HK-2 (cell line): ENCODE measurements at regions not wholly inside any gene's neighbourhood (a gene's known extent, or its start where the extent isn't known, plus 50 kb on each side); places are given as distances from the start of the nearest gene placed in this dataset.
A peak's percentile ranks its signal among the peaks of the same experiment; 100 is the strongest.

ENCODE experiments used
- DNase-seq: peaks from one replicate; pipeline ENCODE4 v3.0.0-alpha.2; 2018; ENCODE audit not compliant: unreplicated experiment

DNA sequence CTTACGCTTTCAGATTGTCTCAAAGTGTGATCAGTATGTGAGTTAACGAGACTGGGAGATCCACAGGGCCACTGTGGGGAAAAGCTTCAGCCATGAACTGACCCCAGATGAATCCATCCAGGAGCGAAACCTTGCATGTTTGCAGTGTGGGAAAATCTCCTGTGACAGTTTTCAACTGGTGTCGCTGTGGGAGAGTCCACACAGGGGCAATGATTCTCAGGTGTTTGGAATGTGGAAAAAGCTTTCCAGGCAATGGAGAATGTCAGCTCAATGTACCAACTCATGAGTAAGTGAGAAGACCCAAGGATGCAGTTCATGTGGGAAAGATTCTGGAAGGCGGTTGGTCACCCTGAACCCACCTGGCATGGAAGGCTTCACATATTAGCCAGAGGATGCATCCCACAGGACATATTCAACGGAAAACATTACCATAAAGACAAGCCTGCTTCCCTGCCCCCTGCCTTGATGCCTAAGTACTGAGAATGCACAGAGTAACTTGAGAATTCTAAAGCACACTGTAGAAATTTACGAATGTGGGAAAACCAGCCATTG lies 204.1 kb upstream of the BMPER start:
- DNase-seq: no peak

DNA sequence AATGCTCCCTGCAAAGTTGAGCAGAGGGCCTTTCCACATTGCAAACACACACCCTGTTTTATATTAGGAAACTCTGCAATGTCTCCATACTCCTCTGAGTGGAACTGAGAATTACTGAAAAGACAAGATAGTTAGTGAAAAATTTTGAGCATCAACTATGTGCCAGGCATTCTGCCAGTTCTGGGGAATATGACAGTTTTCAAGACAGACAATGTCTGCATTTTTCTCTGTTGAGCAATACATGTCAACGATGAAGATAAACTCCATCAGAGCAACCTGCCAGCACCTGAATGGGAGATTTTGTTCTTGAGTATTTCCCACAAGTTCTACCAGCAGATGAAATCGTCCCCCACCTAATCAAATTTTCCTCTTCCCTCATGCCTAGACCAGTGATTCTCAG lies 203.4 kb upstream of the BMPER start:
- no peak for DNase-seq

DNA sequence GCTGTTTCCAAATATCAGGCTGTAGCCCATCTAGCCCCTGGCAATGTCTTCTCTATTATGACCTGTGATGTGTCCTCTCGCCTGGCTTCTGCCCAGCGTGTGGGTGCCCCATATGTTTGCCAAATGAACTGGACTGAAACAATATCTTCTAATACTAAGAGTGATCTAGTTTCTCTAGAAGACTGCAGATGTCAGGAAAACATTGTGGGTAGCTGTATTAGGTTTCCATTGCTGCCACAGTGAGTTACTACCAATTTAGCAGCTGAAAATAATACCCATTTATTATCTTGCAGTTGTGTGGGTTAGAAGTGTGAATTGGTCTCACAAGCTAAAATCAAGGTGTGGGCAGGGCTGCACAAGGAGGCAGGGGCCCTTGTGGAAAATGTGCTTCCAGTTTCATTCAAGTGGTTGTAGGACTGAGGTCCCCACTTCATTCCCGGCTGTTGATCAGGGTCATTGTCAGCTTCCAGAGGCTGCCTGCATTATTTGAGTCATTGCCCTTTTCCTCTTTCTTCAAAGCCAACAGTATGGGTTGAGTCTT lies 202.8 kb upstream of the BMPER start:
- DNase-seq: no peak

DNA sequence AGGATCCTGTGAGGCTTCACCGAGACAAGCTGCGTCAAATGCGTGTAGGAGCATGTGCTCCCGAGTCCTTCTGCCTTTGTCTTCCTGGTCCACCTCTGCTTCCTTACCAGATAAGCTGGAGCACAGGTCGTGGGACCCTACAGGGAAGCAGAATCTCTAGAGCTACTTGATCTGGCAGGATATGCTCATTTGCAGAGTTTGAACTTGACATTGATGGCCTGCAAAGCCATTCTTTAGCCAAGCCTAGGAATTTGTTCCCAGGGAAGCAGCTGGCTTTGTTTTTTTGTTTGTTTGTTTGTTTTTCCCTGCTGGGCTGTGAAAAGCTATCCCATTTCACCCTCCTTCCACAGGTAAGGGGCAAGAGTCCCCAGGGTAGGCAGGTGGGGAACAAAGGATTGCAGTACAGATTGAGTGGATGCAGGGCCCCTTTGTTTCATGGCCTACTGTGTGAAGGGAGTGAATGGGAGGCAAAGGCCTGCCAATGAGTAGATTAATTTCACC lies 200.0 kb upstream of the BMPER start:
- no peak for DNase-seq

DNA sequence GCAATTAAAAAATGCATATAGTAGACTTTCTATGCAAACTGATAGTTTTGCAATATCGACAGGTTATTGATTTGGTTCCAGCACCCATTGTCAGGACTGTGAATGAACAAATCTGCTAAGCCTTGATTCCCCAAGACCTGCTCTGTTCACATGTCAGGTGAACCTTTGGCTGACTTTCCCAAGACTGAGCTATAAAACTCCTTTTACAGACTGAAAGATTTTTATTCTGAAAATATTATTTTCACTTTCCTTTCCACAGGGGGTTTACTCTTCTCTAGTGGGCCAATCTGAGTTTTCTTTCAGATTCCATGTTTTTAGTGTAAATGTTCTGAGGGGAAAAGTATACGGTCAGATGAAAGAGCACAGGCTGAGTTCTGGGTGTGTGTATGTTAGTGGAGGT lies 199.2 kb upstream of the BMPER start:
- no peak for DNase-seq

DNA sequence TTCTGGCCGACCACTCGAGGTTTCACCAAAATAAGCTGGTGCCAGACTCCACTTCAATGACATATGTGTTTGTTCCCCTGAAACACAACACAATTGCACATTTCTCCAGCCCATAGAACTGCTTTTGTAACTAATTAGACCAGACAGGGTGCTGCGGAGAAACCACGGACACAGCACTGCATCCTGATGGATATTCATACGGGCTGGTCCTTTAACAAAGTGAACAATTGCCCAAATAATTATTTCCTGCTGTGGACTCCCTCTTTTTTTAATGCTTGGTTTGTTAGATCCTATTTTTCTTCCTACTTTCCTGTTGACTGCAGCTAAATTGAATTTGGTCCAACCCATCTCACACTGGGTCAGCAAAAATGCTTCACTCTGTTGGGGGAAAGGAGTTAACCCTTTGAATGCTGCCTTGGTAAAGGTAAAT lies 198.6 kb upstream of the BMPER start:
- DNase-seq: no peak

DNA sequence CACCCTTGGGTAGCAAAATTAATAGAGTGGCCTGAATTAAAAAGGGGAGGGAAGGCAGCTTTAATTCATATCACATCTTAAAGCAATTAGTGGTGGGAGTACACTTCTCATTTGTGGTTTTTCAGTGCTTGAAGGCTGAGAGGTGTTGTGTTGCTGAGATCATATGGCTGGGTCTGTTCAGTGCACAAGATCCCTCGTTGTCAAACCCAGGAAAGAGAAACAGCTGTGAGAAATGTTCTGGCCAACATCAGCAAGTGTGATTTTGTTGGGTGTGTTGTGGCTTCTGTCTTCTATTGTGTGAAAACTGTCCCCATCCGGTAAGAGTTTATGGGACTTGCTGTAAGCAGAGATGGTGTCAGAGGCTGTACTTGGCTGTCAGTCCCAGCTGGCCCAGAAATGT lies 197.9 kb upstream of the BMPER start:
- DNase-seq: no peak

DNA sequence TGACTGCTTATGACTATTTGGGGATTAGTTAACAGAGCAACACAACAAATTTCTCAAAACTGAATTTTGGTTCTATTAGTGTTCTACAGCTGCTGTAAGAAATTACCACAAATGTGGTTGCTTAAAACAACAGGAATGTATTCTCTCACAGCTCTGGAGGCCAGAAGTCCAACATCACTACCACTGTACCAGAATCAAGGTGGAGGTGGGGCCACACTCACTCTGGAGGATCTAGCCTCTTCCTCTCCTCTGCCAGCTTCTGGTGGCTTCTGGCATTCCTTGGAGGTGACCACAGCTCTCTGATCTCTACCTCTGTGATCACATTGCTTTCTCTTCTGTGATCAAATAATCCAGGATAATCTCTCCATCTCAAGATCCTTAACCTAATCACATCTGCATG lies 194.7 kb upstream of the BMPER start:
- DNase-seq: no peak

DNA sequence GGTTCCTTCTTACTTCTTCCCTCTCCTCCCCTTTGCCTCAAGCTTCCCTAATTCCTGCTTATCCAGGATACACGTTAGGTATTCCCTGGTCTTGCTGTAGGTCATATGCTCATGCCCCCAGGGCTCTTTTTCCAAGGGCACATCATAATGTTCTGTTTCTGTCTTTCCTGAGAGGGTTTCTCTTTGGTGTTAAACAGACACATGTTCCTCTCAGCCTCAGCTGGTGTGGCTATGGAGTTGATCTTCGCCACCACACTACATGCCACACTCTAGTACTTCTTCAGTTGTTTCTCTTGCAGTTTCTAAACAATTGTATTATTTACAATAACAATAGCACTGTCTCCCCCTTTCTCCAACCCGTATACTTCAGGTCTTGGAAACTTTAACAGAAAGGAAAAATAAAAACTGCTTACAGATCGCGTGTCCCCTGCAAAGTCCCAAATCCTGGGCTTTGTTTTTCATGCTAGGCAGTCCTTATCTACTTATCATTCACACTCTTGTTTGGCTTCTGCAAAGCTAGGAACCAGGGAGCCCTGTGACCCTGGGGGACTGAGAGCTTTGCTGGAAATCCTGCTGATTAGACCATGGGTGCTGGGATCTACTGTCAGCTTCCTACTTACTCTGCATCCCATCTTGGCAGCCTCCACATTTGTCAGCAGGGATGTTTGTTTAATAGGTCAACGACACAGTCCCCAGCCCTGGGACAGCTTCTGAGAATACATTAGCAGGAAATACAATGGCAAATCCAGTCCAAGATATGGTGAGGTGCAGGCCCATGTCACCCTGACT lies 193.9 kb upstream of the BMPER start:
- no peak for DNase-seq

DNA sequence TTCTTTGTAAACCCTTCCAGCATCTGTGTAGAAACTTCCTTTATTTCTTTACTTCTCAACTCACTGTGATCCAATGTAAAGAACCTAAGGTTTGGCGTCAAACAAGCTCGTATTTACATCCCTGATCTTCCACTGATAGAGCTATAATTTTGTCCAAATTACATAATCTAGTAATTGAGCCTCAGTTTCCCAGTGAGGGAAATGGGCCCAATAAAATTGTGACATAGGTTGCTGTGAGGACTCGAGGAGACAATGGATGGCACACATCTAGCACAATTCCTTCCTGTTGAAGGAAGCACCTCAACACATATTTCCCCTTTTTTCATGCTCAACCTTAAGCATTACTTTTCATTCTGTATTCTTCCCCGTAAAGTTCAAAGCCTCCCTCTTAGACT lies 193.3 kb upstream of the BMPER start:
- no peak for DNase-seq

DNA sequence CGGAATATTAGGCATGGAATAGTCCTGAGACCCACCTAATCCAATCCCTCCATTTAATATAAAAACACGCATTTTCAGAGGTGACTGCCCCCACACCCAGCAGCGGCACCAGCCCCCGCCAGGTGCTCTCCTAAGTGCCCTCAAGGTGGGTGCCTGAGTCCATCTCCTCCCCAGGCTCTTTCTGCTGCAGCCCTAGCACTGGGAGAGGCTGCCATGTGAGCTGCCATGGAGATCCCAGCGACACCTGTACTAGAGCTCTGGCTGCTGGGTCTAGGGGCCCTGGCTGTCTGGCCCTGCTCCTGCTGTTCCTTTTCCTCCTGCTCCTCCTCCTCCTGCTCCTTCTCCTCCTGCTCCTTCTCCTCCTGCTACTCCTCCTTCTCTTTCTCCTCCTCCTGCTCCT lies 191.1 kb upstream of the BMPER start:
- no peak for DNase-seq

DNA sequence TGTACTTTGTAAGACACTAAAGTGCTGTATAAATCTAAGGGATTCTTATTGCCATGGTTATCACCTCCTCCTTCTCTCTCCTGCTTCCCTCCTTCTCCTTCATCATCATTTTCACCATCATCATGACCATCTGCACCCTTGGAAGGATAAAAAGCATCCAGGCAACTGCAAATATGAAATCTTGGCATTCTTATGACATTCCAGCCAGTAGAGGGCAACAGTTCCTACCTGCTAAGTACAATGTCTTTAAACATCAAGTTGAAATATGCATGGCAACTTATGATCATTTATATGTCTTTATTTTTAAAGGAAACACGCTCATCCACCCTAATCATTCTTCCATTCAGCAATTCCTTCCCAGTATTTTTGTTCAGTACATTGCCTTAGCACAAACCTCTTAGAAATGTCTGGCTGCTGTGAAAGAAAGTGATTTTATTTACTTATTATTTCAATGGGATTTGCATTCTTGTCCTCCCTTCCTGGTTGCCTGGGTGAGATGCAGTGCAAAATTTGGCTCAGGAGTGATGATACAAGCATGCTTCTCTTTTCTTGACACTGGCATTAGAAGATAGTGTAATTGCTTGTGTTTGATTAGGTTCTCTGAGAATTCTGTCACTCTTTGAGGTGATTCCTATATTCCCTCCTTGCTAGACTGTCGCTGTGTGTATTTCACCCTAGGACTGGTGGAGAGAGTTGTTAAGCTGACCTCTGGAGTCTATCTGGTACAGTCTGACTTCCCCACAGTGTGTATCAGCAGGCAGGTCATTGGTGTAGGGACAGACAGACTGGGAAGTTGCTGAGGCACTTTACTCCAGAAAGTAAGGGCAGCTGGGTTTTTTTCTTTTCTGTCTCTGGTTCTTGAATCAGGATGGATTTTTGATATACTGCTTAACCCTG lies 188.5 kb upstream of the BMPER start:
- DNase-seq: no peak

DNA sequence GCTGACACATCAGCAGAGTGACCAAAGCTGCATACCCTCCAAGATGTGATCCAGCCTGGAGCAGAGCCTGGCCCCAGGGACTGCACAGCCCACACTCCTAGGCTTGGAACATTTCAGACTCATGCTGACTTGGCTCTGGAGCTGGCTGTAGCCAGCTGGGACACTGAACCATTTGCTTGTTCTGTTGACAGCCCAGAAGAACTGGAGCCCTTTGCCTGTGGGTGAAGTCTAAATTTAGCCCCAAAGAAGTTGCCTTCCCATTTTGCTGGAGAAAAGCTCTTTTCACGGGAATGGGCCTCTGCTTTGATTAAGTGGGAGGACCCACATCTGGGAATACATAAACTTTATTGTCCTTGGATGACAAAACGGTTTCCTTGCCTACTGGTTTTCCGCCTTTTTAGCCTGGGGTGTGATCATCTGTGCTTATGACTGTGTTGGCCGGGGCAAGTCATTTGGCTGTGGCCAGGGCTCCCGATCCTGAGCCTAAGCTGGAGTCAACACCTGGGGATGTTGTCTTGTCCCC lies 186.2 kb upstream of the BMPER start:
- DNase-seq: no peak

DNA sequence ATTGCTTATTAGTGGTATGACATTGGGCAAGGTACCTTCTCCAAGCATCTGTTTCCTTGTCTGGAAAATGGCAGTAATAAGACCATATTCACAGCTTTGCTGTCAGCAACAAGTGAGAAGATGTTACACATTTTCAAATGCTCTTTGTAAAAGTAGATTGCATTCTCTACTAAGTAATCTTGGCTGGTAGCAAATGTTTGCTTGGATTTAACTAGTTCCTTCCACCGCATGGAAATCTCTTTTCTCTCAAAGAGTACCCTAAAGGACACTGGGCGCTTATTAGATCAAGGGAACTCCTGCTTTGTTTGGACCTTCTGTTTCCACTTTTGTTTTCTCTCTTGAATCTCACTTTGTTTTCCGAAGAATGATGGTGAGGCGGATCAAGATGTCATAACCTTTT lies 185.2 kb upstream of the BMPER start:
- DNase-seq: no peak

DNA sequence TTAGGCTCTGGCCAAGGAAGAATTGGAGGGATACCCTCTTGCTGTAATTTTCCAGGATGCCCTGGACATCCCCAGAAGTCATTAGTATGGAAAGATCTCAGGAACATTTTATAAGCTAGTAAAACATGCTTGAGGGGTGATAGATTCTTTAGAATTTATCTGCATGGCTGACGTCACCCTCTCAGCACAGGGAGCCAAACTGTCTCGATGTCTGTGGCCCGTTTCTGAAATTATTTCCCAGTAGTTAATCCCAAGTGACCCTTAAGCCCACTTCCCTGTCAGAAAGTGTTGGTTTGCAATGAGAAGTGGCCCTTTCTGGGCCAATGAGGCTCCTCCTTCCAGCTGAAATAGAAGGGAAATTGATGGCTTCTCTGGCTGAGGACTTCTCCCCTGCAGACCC lies 184.5 kb upstream of the BMPER start:
- no peak for DNase-seq

DNA sequence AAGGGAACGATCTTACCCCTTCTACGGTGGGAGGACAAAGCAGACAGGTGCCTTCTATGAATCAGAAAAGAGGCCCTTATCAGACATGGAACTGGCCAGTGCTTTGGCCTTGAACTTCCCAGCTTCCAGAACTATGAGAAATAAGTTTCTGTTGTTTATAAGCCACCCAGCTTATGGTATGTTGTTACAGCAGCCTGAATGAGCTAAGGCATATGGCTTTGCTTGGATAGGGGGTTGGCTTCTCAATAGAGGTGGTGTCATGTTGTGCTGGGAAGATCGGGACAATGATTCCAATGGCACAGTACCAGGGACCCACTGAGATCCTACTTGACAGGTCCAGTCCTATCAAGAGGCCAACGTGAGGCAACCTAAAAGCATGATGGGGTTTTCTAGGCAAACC lies 183.4 kb upstream of the BMPER start:
- DNase-seq: no peak

DNA sequence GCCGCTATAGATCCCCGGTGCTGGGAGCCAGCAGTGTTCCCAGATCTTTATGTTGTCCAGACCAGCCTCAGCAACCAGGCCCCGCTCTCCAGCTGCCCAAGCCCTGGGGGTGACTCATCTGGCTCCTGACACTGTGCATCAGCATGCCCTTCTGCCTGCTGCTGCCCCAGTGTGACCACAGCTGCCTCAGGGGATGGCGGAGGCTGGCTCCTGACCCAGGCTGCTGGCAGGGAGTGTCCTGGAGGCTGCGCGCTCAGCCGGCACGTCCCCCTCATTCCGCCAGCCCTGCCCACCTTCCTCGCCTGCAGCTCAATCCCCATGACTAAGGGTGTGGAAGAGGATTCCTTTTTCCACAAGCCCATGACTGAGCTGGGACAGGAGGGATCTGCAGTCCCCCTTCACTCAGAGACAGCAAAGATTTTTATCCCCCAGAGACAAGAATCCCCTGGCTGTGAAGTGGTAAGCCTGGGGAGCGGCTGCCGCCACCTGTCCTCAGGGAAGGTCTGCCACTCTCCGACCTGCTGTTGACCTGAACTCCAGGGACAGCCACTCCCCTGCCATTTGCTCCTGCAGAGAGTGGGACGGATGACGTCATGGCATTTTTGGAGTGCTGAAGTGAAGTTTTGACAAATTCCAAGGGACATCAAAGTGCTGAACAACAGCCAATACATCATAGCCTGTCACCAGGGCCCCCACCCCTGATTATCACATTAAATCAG lies 182.8 kb upstream of the BMPER start:
- peak; percentile 75 for DNase-seq

DNA sequence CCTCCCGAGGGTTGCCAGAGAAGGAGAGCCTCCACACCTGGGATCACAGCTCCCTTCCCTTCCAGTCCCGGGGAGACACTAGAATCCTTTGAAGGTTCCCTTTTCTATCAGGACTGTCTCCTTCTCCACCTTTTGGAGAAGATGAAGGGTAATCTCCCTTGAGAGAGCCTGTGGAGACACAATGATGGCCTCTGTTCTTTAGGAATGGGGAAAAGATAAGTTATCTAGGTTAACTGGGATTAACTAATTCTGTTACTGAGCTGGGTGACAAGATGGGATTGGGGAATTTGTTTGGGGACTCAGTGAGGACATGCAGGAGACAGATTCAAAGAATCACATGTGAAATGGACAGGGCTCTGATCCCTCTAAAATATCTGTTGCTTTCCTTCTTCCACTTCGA lies 181.1 kb upstream of the BMPER start:
- no peak for DNase-seq

DNA sequence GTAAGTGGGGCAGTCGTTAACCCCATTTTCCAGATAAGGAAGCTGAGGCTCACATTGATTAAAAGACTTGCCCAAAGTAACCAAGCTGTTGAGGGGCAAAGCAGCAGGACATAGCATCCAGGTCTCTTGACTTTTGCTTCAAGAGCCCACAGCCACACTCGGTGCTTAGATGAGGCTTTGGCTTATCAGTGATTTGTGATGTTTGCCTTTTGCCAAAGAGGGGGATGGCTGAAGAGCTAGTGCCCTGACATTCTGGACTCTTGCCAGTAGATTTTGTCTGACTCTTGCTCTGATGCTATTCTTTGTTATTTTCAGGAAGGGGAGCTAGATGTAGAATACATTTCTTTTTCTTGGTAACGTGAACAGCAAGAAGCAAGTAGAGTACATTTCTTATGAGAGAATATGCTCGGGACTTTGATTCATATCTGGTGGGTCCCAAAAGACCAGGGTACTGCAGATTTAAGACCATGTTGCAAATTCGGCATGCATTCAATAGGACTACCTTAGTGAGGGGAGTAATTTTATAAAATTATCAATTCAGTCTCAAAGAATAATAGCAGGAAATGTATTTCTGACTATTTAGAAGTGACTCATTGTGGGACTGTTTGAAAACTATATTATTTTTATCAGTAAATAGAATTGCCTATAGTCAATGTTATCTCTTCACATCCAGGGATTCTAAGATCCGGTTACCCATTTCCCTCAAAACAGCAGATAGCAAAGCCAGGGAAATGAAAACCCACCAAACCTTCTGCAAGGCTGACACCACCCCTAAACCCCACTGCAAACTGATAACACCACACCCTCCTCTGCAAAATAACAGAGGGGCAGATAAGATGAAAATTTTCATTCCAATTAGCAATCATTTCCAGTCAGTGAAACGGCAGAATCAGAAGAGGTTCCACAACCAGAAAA lies 180.0 kb upstream of the BMPER start:
- no peak for DNase-seq

DNA sequence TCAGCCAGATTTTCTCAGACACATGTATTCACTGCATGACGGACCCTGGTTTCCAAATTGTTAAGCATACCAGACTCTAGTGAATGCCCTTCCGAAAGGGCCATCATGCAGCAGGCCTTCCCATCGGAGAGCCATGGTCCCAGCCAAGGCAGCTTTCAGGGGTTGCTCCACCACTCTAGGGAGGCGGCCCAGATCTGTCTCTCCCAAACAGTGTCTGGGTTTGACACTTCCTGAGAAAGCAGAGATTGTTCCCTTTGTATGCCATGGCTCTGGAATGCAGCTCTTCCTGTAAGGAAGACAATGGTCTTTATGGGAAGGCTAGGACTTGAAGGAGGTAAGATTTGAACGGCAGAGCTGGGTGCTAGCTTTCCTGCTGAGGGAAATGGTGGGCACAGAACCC lies 178.8 kb upstream of the BMPER start:
- no peak for DNase-seq
